Stimulated activated CD4-positive, alpha-beta T cell treated with anti-CD3 and anti-CD28 coated beads, Interleukin-1b, Interleukin-23, amount 100 ng/mL, for 4 hours (primary cell): ENCODE measurements at regions not wholly inside any gene's neighbourhood (a gene's known extent, or its start where the extent isn't known, plus 50 kb on each side); places are given as distances from the start of the nearest gene placed in this dataset.
"Not testable (repeated sequence)": the region's sequence is repeated elsewhere in the genome, so short reads cannot be mapped to it uniquely, and the experiment has no call there.

Experiments used
- DNase-seq, 2 donors: peaks; one replicate each; pipeline ENCODE4 v3.0.0-alpha.2; 2020; ENCODE audit warnings: low read depth in 2 of 2

- DNase-seq: no peak
These were observed 881.4 kb upstream of the GJE1 start for GRCh38 chr6:141251286-141251685.

DNA sequence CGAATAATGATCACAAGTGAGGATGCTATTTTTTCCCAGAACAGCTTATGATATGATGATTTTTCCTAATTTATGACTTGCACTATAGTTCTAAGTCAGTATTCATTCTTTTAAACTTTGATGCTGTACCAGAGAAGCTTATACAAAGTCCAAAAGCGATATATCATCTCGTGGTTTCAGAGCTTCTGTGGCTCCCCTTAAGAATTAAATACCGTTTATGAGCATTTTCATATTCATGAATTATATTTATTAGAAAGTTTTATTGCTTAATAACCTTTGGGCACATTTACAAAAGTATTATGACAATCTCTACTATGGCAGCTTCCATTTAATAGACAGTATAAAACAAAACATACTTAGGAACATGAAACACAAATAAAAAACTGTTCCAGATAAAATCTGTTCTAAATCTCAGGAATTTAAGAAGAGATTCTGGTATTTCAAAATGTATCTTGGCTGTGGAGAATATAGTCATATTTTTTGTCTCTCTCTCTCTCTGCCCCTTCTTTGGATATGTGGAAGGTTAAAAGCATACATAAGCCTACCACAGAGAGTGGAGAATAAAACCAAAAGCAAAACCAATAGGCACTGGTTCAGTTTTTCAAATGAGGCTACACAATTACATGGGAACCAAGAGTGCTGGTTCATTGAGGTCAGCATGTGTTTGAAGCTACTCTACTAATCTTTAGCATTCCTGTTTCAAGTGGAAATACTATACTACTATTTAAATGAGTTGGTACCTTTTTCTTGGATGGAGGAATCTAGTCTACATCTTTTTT is 884.5 kb upstream of the GJE1 start:
- no peak for DNase-seq

DNA sequence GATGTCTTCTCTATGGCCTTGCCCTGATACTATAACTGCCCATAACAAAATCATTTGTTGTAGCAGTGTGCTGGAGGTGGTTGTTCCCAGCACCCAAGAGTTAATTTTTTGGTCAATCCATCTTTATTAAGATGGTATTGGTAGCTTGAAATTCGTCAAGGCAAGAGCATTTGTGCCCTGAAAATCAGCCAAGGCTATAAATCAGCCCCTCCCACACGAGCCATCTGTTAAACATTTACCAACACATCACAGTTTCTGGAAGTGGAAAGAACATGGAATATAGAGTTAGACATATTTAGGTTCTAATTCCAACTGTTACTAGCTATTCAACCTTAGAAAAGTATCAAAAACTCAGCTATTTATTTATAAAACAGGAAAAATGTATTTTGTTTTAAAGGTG is 888.4 kb upstream of the GJE1 start:
- DNase-seq: no peak

DNA sequence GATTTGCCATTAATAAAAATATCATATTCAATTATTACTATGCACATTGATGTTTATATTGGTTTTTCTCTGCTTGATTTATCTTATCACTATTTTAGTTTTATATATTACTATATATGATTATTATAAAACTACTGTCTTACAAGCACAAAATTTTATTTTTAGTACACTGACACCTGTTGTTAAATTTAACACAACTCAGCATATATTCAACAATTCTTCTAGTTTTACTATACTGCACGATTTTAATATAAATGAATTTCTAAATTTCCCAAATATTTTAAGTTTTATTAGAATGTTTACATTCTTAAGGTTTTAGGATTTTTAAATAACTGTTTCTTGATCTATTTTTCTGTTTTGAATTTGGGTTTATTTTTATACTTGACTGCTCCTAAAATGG is 889.8 kb upstream of the GJE1 start:
- no peak for DNase-seq

- no peak for DNase-seq
These were observed 903.4 kb upstream of the GJE1 start for GRCh38 chr6:141229296-141229695.

DNA sequence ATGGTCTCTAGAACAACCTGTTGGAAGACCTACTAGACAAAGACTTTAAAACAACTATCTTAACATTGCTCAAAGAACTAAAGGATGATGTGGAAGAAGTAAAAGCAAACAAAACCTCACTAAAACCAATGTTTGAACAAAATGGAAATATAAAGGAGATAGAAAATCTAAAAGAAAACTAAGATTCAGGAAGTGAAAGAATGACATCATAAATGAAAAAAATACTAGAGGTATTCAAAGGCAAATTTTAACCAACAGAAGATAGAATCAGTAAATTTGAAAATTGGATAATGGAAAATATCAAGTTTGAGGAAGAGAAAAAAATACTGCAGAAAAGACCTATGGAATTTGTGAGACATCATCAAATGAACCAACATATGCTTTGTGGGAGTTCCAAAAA is 914.1 kb upstream of the GJE1 start:
- no peak for DNase-seq

GRCh38 chr6:141216726-141217125 is 916.0 kb upstream of the GJE1 start:
- no peak for DNase-seq

- DNase-seq: no peak
These were observed 920.4 kb upstream of the GJE1 start for GRCh38 chr6:141212296-141212695.

- no peak for DNase-seq
These were observed 920.9 kb upstream of the GJE1 start for GRCh38 chr6:141211845-141212244.

DNA sequence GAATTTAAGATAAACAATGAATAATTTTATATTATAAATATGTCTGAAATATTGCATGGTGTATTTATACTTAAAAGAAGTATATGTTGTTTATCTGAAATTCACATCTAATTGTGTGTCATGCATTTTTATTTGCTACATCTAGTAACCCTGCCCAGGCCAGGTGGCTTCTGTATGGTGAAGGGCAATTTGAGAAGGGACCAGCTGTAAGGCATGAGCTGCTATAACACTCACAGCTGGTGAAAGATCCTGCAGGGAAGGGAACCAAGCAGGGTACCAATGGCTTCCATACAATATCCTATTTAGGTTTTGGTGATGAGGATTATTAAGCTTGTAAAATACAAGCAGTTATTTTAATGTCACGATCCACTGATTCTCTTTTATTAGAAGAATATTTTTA is 921.8 kb upstream of the GJE1 start:
- no peak for DNase-seq

- DNase-seq: no peak
These were observed 922.8 kb upstream of the GJE1 start for GRCh38 chr6:141209890-141210289.

GRCh38 chr6:141208101-141208500 is 924.6 kb upstream of the GJE1 start:
- DNase-seq: no peak

- DNase-seq: no peak
These were observed 928.7 kb upstream of the GJE1 start for GRCh38 chr6:141203902-141204575.

GRCh38 chr6:141202626-141203025 is 930.1 kb upstream of the GJE1 start:
- DNase-seq: no peak

- no peak for DNase-seq
These were observed 933.7 kb upstream of the GJE1 start for GRCh38 chr6:141199074-141199473.

- no peak for DNase-seq
These were observed 937.4 kb upstream of the GJE1 start for GRCh38 chr6:141195251-141195832.

DNA sequence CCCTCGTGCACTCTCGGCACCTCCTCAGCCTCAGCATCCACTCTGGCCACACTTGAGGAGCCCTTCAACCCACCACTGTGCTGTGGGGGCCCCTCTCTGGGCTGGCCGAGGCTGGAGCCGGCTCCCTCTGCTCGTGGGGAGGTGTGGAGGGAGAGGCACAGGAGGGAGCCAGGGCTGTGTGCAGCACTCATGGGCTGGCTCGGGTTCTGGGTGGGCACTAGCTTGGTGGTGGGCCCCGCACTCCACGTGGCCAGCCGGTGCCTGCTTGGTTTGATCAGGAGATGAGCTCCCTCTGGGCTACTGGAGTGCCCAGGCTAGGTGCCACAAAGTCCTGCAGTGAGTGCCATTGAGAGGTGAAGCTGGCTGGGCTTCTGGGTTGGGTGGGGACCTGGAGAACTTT is 949.4 kb upstream of the GJE1 start:
- DNase-seq: no peak

DNA sequence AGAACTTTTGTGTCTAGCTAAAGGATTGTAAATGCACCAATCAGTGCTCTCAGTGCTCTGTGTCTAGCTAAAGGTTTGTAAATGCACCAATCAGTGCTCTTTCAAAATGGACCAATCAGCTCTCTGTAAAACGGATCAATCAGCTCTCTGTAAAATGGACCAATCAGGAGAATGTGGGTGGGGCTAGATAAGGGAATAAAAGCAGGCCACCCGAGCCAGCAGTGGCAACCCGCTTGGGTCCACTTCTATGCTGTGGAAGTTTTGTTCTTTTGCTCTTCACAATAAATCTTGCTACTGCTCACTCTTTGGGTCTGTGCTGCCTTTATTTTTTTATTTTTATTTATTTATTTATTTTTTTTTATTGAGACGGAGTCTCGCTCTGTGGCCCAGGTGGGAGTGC is 957.3 kb upstream of the GJE1 start:
- not testable (repeated sequence) for DNase-seq

- no peak for DNase-seq
These were observed 957.8 kb upstream of the GJE1 start for GRCh38 chr6:141174932-141175331.

DNA sequence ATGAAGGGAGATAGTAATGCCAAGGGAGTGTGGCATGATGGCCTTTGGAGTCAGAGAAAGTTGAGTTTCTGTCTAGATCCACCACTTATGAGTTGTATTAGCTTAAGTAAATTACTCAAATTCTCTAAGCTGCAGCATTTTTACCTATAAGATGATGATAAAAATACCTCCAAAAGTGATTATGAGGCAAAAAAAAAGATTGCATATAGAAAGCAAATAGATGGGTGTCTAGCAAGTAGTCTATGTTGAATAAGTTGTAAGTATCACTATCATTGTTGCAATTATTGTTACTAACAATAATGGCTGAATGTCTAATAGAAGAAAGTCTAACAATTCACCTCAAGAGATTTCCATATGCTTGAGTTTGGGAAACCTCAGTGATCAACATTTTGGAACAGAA is 959.2 kb upstream of the GJE1 start:
- no peak for DNase-seq

- no peak for DNase-seq
These were observed 963.3 kb upstream of the GJE1 start for GRCh38 chr6:141169419-141169818.

GRCh38 chr6:141167945-141168344 is 964.8 kb upstream of the GJE1 start:
- no peak for DNase-seq

DNA sequence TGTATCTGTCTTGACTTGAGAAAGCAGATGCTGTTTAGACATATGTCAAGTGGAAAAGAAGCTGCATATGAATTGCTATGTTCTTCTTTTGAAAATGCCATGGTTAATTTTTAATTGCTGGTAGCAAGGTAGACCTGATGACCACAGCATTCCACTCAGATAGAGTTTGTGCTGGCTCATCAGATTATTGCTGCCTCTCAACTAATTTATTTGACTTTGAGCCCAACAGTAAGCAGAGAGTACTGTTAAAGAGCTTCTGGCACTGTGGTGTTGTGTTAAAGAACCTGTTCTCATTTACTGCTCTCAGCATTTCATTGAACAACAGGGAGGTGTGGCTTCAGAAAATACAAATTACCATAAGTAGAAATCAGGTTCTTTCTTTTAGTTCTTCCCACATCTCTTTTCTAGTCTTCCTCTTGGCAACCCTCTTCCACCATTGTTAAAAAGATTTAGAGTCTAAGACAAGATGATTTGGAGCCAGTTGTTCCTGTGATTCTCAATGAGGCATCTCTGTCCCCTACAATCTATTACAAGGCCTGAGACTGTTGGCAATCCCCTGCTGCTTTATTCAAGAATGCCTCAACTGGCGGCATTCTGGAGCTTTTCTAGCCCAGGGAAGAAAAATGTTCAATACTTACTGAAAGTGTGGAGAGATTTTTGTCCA is 967.6 kb upstream of the GJE1 start:
- no peak for DNase-seq
